Astrocyte (in vitro differentiated cells and primary cell): ENCODE measurements at regions not wholly inside any gene's neighbourhood (a gene's known extent, or its start where the extent isn't known, plus 50 kb on each side); places are given as distances from the start of the nearest gene placed in this dataset.

Source experiments
- DNase-seq: peaks from one replicate; pipeline ENCODE4 v3.0.0-alpha.2; 2010; ENCODE audit warnings: low read depth
- FAIRE-seq: peaks from 2 replicates; lab custom pipeline; 2011; peaks lifted over from hg19 to GRCh38; lab: Jason Lieb, UNC
- H2AFZ ChIP-seq: 2 replicates; pipeline ENCODE4 v1.6.0; 2012; ENCODE audit warnings: low read depth, low read length, inconsistent platforms
- H3K27ac ChIP-seq: 2 replicates; pipeline ENCODE4 v1.5.1; 2011; ENCODE audit warnings: low read depth, low read length, inconsistent platforms
- H3K27me3 ChIP-seq: 2 replicates; pipeline ENCODE4 v1.6.0; 2011; ENCODE audit warnings: low read length, inconsistent platforms; ENCODE audit not compliant: insufficient read depth
- H3K36me3 ChIP-seq: 2 replicates; pipeline ENCODE4 v1.5.1; 2011; ENCODE audit warnings: low read length, inconsistent platforms; ENCODE audit not compliant: insufficient read depth
- H3K4me1 ChIP-seq: 2 replicates; pipeline ENCODE4 v1.5.1; 2011; ENCODE audit warnings: low read length, inconsistent platforms; ENCODE audit not compliant: insufficient read depth
- H3K4me2 ChIP-seq: 2 replicates; pipeline ENCODE4 v1.6.0; 2012; ENCODE audit warnings: low read length, inconsistent platforms
- H3K4me3 ChIP-seq: 2 replicates; pipeline ENCODE4 v1.5.1; 2011; ENCODE audit warnings: low read depth, mild to moderate bottlenecking, low read length, inconsistent platforms; ENCODE audit not compliant: insufficient read depth
- H3K79me2 ChIP-seq: 2 replicates; pipeline ENCODE4 v1.6.0; 2012; ENCODE audit warnings: mild to moderate bottlenecking, low read length, inconsistent platforms; ENCODE audit not compliant: insufficient read depth
- H3K9ac ChIP-seq: 2 replicates; pipeline ENCODE4 v1.6.0; 2012; ENCODE audit warnings: mild to moderate bottlenecking, low read length, inconsistent platforms
- H3K9me3 ChIP-seq: 2 replicates; pipeline ENCODE4 v1.5.1; 2012; ENCODE audit warnings: low read depth, mild to moderate bottlenecking, low read length, inconsistent platforms; ENCODE audit not compliant: insufficient read depth
- H4K20me1 ChIP-seq: 2 replicates; pipeline ENCODE4 v1.6.0; 2012; ENCODE audit warnings: low read length, inconsistent platforms; ENCODE audit not compliant: insufficient read depth
- H3K27ac Mint-ChIP-seq: one replicate; pipeline ENCODE4 v1.8.0; 2021; ENCODE audit warnings: mild to moderate bottlenecking, mixed read lengths; ENCODE audit not compliant: unreplicated experiment
- H3K27me3 Mint-ChIP-seq: one replicate; pipeline ENCODE4 v1.8.0; 2021; ENCODE audit warnings: low read depth, mixed read lengths; ENCODE audit not compliant: unreplicated experiment
- H3K36me3 Mint-ChIP-seq: one replicate; pipeline ENCODE4 v1.8.0; 2021; ENCODE audit warnings: low read depth, mixed read lengths; ENCODE audit not compliant: unreplicated experiment
- H3K4me1 Mint-ChIP-seq: one replicate; pipeline ENCODE4 v1.8.0; 2021; ENCODE audit warnings: low read depth, mixed read lengths; ENCODE audit not compliant: unreplicated experiment
- H3K4me3 Mint-ChIP-seq: one replicate; pipeline ENCODE4 v1.8.0; 2021; ENCODE audit warnings: mild to moderate bottlenecking, moderate library complexity, mixed read lengths; ENCODE audit not compliant: unreplicated experiment
- H3K9me3 Mint-ChIP-seq: one replicate; pipeline ENCODE4 v1.8.0; 2021; ENCODE audit warnings: mild to moderate bottlenecking, mixed read lengths; ENCODE audit not compliant: unreplicated experiment
- EZH2 ChIP-seq: IDR thresholded peaks from 2 replicates; pipeline ENCODE4 v1.6.1; 2012; ENCODE audit warnings: mild to moderate bottlenecking, low read length, inconsistent platforms; ENCODE audit not compliant: insufficient read depth
- TF ChIP-seq, protein P1 (sequence below): IDR thresholded peaks from 2 replicates; pipeline ENCODE4 v1.5.1; 2011; ENCODE audit warnings: low read depth, mild to moderate bottlenecking, inconsistent platforms, low read length, moderate library complexity; ENCODE audit not compliant: insufficient read depth

DNA sequence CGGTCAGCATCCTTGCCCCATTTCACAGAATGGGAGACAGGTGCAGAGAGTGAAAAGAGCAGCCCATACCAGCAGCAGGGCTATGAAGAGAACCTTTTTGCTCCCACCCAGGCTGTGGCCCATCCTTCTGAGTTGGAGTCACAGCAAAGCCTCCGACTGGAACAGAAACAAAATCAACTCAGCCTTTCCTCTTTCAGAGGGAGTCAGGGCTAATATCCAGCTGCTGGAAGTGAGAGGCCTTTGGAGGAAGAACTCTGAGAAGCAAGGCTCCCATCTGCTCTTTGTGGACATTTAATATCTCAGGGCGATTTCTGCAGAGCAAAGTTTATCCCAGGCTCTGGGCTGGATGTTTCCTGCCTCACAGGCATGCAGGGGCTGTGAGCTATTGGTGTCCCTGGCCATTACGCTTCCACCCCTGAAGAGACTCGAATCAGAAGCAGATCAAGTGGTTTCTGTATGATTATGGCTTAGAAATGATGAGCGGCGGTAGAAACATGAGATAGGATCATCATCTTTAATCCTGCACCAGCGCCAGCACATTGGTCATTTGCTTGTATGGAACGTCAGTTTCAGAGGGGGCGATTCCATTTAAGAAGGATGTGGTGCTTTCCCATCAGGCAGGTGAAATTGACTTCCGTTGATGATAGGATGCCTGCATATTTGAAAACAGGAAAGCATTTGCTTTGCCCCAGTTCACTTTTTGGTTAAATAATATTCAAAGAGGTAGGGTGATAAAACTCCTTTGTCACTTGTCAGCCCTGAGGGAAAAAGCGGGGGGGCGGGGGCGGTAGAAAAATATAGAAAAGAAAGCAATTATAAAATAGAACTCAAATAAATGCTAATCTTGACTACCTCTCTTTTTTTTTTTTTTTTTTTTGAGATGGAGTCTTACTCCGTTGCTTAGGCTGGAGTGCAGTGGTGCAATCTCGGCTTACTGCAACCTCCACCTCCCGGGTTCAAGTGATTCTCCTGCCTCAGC is 152.4 kb downstream of the LRRC30 start:
- H3K36me3 ChIP-seq = no peaks in the 10 kb centered on the region
- no peak overlapping the region for H3K4me3 Mint-ChIP-seq
- no peak overlapping the region for H2AFZ ChIP-seq
- H3K4me2 ChIP-seq = no peak overlapping the region
- no peak for DNase-seq
- no peaks in the 10 kb centered on the region for H3K9me3 ChIP-seq
- no peaks in the 10 kb centered on the region for H3K27me3 ChIP-seq
- peaks cover 2% of the 10 kb centered on the region for H3K4me1 ChIP-seq
- no peak for FAIRE-seq
- TF ChIP-seq EZH2 = no peak
- TF ChIP-seq, protein P1, sequence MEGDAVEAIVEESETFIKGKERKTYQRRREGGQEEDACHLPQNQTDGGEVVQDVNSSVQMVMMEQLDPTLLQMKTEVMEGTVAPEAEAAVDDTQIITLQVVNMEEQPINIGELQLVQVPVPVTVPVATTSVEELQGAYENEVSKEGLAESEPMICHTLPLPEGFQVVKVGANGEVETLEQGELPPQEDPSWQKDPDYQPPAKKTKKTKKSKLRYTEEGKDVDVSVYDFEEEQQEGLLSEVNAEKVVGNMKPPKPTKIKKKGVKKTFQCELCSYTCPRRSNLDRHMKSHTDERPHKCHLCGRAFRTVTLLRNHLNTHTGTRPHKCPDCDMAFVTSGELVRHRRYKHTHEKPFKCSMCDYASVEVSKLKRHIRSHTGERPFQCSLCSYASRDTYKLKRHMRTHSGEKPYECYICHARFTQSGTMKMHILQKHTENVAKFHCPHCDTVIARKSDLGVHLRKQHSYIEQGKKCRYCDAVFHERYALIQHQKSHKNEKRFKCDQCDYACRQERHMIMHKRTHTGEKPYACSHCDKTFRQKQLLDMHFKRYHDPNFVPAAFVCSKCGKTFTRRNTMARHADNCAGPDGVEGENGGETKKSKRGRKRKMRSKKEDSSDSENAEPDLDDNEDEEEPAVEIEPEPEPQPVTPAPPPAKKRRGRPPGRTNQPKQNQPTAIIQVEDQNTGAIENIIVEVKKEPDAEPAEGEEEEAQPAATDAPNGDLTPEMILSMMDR = no peak
- H3K27ac ChIP-seq = no peak overlapping the region
- H3K9ac ChIP-seq = no peak overlapping the region
- H4K20me1 ChIP-seq = no peaks in the 10 kb centered on the region
- H3K79me2 ChIP-seq = no peaks in the 10 kb centered on the region
- no peak overlapping the region for H3K27ac Mint-ChIP-seq
- no peaks in the 10 kb centered on the region for H3K36me3 Mint-ChIP-seq
- H3K9me3 Mint-ChIP-seq = peaks cover 4% of the 10 kb centered on the region
- H3K4me1 Mint-ChIP-seq = peaks cover 5% of the 10 kb centered on the region
- H3K27me3 Mint-ChIP-seq = peaks cover 25% of the 10 kb centered on the region
- no peak overlapping the region for H3K4me3 ChIP-seq

DNA sequence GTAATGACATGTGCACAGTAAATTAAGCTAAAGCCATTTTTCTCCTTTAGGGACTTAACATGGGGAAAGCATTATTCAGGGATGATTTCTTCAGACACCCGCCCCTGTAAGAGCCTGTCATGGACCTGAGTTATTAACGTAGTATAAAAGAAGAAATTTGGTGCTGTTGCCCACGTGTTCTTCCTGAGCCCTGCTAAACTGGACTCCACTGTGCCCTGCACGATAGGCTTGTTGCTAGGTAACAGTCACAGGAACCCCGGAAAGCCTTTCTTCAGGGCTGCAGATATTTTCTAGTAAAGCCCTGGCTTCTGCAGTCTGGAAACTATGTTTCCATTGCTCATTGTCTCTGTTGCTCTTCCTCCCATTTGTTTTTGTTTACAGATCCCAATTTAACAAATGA is 157.9 kb downstream of the LRRC30 start:
- Histone ChIP-seq H3K36me3 (no peaks in the 10 kb centered on the region), H2AFZ (no peak overlapping the region), H3K4me2 (no peak overlapping the region), H3K27me3 (peaks cover 3% of the 10 kb centered on the region), H3K27ac (no peak overlapping the region), H3K79me2 (no peaks in the 10 kb centered on the region), H3K4me1 (no peaks in the 10 kb centered on the region), H3K4me3 (no peak overlapping the region), H3K9ac (no peak overlapping the region), H3K9me3 (no peaks in the 10 kb centered on the region), H4K20me1 (no peaks in the 10 kb centered on the region)
- Mint-ChIP-seq H3K4me1 (no peaks in the 10 kb centered on the region), H3K36me3 (no peaks in the 10 kb centered on the region), H3K27me3 (peaks cover 21% of the 10 kb centered on the region), H3K27ac (no peak overlapping the region), H3K9me3 (peaks cover 7% of the 10 kb centered on the region), H3K4me3 (no peak overlapping the region)
- no peak for FAIRE-seq
- no peak for DNase-seq
- TF ChIP-seq EZH2 = no peak
- TF ChIP-seq, protein P1 = no peak
